Ovary (tissue), 3 donors: ENCODE measurements at regions not wholly inside any gene's neighbourhood (a gene's known extent, or its start where the extent isn't known, plus 50 kb on each side); places are given as distances from the start of the nearest gene placed in this dataset.

ENCODE experiments used
- EP300 ChIP-seq: sonication (generic); formaldehyde crosslinking; IDR thresholded peaks from one replicate; pipeline ENCODE4 v1.6.1; 2017; ENCODE audit warnings: antibody characterized with exemption
- POLR2A ChIP-seq: fragments of 450-650 bp; IDR thresholded peaks from one replicate; pipeline ENCODE4 v1.6.1; 2017; ENCODE audit warnings: antibody characterized with exemption, mild to moderate bottlenecking, moderate library complexity
- TF ChIP-seq, protein P1 (sequence below), 3 donors: fragments of 450-650 bp in 2 of 3; fragments of 200-600 bp in 1 of 3; IDR thresholded peaks; one replicate each; pipeline versions ENCODE4 v1.5.1 to v1.8.0; 2016 to 2022; ENCODE audit warnings: antibody characterized with exemption in 3 of 3, mild to moderate bottlenecking in 1 of 3
- donor health status: DM: no; HTN: no; CAD: no.

DNA sequence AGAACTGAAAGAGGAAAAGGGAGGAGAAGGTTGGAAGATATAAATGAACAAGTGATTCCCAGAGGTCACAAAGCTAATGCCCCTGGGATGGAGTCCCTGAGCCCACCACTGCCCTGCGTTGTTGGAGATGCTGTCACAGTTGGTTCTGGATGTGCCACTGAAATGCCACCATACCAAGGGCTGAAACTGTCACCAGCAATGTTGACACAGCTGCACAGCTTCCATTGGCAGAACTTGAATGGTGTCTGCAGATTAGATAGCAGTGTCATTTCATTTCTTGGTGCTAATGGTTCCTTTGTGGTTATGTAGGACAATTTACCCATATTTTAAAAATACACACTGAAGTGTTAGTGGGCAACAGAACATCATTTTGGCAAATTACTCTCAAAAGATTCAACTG is 120.7 kb downstream of the TBXT start:
- TF ChIP-seq POLR2A = no peak
- TF ChIP-seq EP300 = no peak
- TF ChIP-seq, protein P1, sequence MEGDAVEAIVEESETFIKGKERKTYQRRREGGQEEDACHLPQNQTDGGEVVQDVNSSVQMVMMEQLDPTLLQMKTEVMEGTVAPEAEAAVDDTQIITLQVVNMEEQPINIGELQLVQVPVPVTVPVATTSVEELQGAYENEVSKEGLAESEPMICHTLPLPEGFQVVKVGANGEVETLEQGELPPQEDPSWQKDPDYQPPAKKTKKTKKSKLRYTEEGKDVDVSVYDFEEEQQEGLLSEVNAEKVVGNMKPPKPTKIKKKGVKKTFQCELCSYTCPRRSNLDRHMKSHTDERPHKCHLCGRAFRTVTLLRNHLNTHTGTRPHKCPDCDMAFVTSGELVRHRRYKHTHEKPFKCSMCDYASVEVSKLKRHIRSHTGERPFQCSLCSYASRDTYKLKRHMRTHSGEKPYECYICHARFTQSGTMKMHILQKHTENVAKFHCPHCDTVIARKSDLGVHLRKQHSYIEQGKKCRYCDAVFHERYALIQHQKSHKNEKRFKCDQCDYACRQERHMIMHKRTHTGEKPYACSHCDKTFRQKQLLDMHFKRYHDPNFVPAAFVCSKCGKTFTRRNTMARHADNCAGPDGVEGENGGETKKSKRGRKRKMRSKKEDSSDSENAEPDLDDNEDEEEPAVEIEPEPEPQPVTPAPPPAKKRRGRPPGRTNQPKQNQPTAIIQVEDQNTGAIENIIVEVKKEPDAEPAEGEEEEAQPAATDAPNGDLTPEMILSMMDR (IDR thresholded peaks at IDR 0.05) = no peak
